HEK293T (cell line): ENCODE measurements at regions not wholly inside any gene's neighbourhood (a gene's known extent, or its start where the extent isn't known, plus 50 kb on each side); places are given as distances from the start of the nearest gene placed in this dataset.

Experiments used
- CTCF ChIA-PET: fragments of 350-600 bp; formaldehyde crosslinking; extraction: SDS; loops from one replicate; lab custom pipeline; 2021; ENCODE audit warnings: antibody characterized with exemption, inconsistent platforms; lab: Yijun Ruan, JAX
- POLR2A ChIA-PET: fragments of 350-600 bp; formaldehyde crosslinking; extraction: SDS; loops from one replicate; lab custom pipeline; 2020; ENCODE audit warnings: antibody characterized with exemption, inconsistent platforms; lab: Yijun Ruan, JAX
- DNase-seq: peaks from one replicate; pipeline ENCODE4 v3.0.0; 2012; ENCODE audit warnings: mixed read lengths; ENCODE audit errors: extremely low spot score
- ARNT ChIP-seq: fragments of 450-650 bp; IDR thresholded peaks from 2 replicates; pipeline ENCODE4 v1.6.1; 2017; ENCODE audit warnings: mild to moderate bottlenecking
- BHLHE40 ChIP-seq: fragments of 450-650 bp; IDR thresholded peaks from 2 replicates; pipeline ENCODE4 v1.6.1; 2016; ENCODE audit warnings: mild to moderate bottlenecking, moderate library complexity, borderline replicate concordance
- CTBP1 ChIP-seq: fragments of 450-650 bp; IDR thresholded peaks from 2 replicates; pipeline ENCODE4 v1.6.1; 2016; ENCODE audit warnings: borderline replicate concordance
- ELF4 ChIP-seq: fragments of 450-650 bp; IDR thresholded peaks from 2 replicates; pipeline ENCODE4 v1.6.1; 2017; ENCODE audit warnings: antibody characterized with exemption
- FOXA1 ChIP-seq: fragments of 450-650 bp; IDR thresholded peaks from 2 replicates; pipeline ENCODE4 v1.6.1; 2016; ENCODE audit warnings: mild to moderate bottlenecking
- FOXK2 ChIP-seq: fragments of 450-650 bp; IDR thresholded peaks from 2 replicates; pipeline ENCODE4 v1.6.1; 2016; ENCODE audit warnings: mild to moderate bottlenecking
- FOXM1 ChIP-seq: fragments of 450-650 bp; IDR thresholded peaks from 2 replicates; pipeline ENCODE4 v1.6.1; 2017; ENCODE audit warnings: mild to moderate bottlenecking, borderline replicate concordance
- HDGF ChIP-seq: fragments of 450-650 bp; IDR thresholded peaks from 2 replicates; pipeline ENCODE4 v1.6.1; 2017; ENCODE audit warnings: antibody characterized with exemption, borderline replicate concordance
- L3MBTL2 ChIP-seq: fragments of 450-650 bp; conservative IDR thresholded peaks from 2 replicates; pipeline ENCODE4 v1.6.1; 2016; ENCODE audit warnings: mild to moderate bottlenecking
- LEF1 ChIP-seq: fragments of 450-650 bp; IDR thresholded peaks from 2 replicates; pipeline ENCODE4 v1.6.1; 2017; ENCODE audit warnings: mild to moderate bottlenecking, borderline replicate concordance
- NFRKB ChIP-seq: fragments of 450-650 bp; IDR thresholded peaks from 2 replicates; pipeline ENCODE4 v1.6.1; 2016; ENCODE audit warnings: mild to moderate bottlenecking, moderate library complexity
- SP1 ChIP-seq: fragments of 450-650 bp; IDR thresholded peaks from 2 replicates; pipeline ENCODE4 v1.6.1; 2017
- SUZ12 ChIP-seq: fragments of 450-650 bp; IDR thresholded peaks from 2 replicates; pipeline ENCODE4 v1.6.1; 2016; ENCODE audit warnings: mild to moderate bottlenecking
- TARDBP ChIP-seq: fragments of 450-650 bp; IDR thresholded peaks from 2 replicates; pipeline ENCODE4 v1.6.1; 2016
- ZNF384 ChIP-seq: fragments of 450-650 bp; IDR thresholded peaks from 2 replicates; pipeline ENCODE4 v1.6.1; 2016
- TF ChIP-seq, protein P1 (sequence below): fragments of 450-650 bp; IDR thresholded peaks from 2 replicates; pipeline ENCODE4 v1.6.1; 2016

- TF ChIP-seq SUZ12: no peak
- TF ChIP-seq, protein P1, sequence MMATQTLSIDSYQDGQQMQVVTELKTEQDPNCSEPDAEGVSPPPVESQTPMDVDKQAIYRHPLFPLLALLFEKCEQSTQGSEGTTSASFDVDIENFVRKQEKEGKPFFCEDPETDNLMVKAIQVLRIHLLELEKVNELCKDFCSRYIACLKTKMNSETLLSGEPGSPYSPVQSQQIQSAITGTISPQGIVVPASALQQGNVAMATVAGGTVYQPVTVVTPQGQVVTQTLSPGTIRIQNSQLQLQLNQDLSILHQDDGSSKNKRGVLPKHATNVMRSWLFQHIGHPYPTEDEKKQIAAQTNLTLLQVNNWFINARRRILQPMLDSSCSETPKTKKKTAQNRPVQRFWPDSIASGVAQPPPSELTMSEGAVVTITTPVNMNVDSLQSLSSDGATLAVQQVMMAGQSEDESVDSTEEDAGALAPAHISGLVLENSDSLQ: no peak
- no peak for TF ChIP-seq SP1
- TF ChIP-seq ELF4: no peak
- no peak for TF ChIP-seq TARDBP
- TF ChIP-seq FOXK2: no peak
- TF ChIP-seq ZNF384: no peak
- TF ChIP-seq FOXM1: no peak
- no peak for TF ChIP-seq CTBP1
- TF ChIP-seq LEF1: no peak
- no peak for TF ChIP-seq FOXA1
- CTCF ChIA-PET: no interaction called here
- DNase-seq: no peak
- POLR2A ChIA-PET: no interaction called here
Measured at GRCh38 chr5:27906931-27907601, 868.7 kb upstream of the CDH9 start.

DNA sequence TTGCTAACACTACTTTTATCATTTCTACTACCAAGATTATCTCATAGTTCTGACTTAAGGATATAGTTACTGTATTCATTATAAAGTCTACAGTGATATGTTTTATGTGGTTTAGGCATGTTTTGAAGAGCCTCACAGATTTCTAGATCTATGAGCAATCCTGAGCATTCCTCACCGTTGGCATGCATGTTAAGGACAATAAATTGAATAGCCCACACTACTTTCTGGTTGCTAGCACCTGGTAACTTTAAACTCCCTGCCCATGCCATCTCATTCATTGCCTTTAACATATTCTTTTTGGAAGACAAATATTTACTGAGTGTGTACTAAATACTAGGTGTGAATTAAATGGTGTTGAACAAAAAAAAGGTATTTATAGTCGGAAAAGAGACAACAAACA lies 868.1 kb upstream of the CDH9 start:
- ChIA-PET CTCF (no interaction called here), POLR2A (no interaction called here)
- TF ChIP-seq LEF1 (no peak), SP1 (no peak), BHLHE40 (no peak), FOXM1 (no peak), FOXK2 (no peak), CTBP1 (no peak), FOXA1 (no peak), ZNF384 (no peak), NFRKB (no peak), L3MBTL2 (no peak), ELF4 (no peak), TARDBP (no peak), ARNT (no peak), SUZ12 (no peak), HDGF (no peak)
- TF ChIP-seq, protein P1: no peak
- DNase-seq: no peak

GRCh38 chr5:27900761-27901160 lies 862.4 kb upstream of the CDH9 start:
- TF ChIP-seq FOXA1 (no peak), LEF1 (no peak), SP1 (no peak), ZNF384 (no peak), CTBP1 (no peak), FOXK2 (no peak), FOXM1 (no peak), NFRKB (no peak), BHLHE40 (no peak), L3MBTL2 (no peak), ARNT (no peak), ELF4 (no peak), TARDBP (no peak), HDGF (no peak), SUZ12 (no peak)
- TF ChIP-seq, protein P1: no peak
- ChIA-PET CTCF (no interaction called here), POLR2A (no interaction called here)
- DNase-seq: no peak

DNA sequence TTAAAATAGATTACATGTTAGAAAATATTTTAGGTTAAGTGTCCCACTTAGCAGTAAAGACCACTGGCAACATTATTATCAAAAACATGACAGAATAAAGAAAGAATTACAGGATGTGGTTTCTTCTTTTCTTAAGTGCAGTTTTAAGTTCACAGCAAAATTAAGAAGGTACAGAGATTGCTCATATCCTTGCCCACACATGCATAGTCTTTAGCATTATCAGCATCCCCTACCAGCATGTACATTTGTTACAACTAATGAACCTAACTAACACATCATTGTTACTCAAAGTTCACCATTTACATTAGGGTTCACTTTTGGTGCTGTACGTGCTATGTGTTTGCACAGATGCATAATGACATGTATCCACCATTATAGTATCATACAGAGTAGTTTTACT lies 837.7 kb upstream of the CDH9 start:
- no peak for DNase-seq
- ChIA-PET CTCF (no interaction called here), POLR2A (no interaction called here)
- no peak for TF ChIP-seq FOXA1
- TF ChIP-seq NFRKB: no peak
- no peak for TF ChIP-seq TARDBP
- no peak for TF ChIP-seq ARNT
- TF ChIP-seq FOXM1: no peak
- no peak for TF ChIP-seq SP1

DNA sequence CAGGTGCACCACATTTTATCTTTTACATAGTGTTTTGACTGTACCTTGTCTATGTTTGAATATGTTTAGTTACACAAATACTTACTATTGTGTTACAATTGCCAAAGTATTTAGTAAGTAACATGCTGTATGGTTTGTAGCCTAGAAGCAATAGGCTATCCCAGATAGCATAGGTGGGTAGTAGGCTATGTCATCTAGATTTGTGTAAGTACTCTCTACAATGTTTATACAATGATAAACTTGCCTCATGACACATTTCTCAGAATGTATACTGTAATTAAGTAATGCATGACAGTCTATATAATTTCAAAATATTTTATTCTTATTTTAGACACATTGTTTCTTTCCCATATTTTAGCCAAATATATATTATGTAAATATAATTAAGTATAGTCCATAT lies 836.8 kb upstream of the CDH9 start:
- DNase-seq: no peak
- no peak for TF ChIP-seq SP1
- no peak for TF ChIP-seq FOXA1
- TF ChIP-seq NFRKB: no peak
- TF ChIP-seq SUZ12: no peak
- TF ChIP-seq ZNF384: no peak
- TF ChIP-seq, protein P1: no peak
- no peak for TF ChIP-seq LEF1
- no peak for TF ChIP-seq CTBP1
- no peak for TF ChIP-seq HDGF
- ChIA-PET POLR2A (no interaction called here), CTCF (no interaction called here)

DNA sequence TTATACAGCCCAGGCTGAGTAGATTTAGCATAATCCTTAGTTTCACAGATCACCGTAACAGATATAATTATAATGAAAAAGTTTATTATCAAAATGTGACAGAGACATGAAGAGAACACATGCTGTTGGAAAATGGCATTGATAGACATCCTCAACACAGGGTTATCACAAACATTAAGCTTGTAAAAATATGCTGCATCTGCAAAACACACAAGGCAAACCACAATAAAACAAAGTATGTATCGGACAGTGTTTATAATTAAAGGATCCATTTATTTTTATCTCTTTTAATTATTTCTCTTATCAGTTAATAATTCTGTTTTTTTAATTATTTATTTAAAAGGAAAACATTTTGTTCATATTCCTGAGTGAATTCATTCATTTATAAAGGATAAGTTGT lies 829.9 kb upstream of the CDH9 start:
- DNase-seq: no peak
- ChIA-PET POLR2A (no interaction called here), CTCF (no interaction called here)
- TF ChIP-seq SUZ12 (no peak), TARDBP (no peak), HDGF (no peak), L3MBTL2 (no peak), CTBP1 (no peak), ARNT (no peak), BHLHE40 (no peak), FOXK2 (no peak), FOXM1 (no peak), NFRKB (no peak), ZNF384 (no peak)
